HG02678 (cell line): ENCODE measurements at regions not wholly inside any gene's neighbourhood (a gene's known extent, or its start where the extent isn't known, plus 50 kb on each side); places are given as distances from the start of the nearest gene placed in this dataset.
"Not testable (repeated sequence)": the region's sequence is repeated elsewhere in the genome, so short reads cannot be mapped to it uniquely, and the experiment has no call there.

Source experiments
- ATAC-seq: cut with Tn5 transposase; IDR thresholded peaks from one replicate; pipeline ENCODE4 v1.9.1; 2021; ENCODE audit warnings: mild to moderate bottlenecking, moderate library complexity; ENCODE audit not compliant: unreplicated experiment

DNA sequence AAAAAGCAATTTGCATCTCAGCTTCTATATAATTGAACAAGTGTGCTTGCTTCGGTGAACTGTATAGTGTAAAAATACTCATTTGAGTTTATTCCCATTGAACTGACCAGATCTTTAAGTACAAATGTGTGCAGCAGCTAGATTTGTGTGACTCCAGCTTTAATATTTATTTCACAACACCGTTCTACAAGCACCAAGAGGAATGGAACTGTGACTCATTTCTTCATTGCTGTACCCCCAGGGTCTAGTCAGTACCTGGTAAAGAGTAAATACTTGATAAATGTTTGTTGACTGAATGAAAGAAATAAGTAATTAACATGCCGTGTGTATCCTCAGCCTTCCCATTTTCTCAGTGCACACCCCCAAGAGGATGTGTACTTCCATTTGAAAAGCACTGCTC lies 464.8 kb downstream of the CBLN4 start:
- ATAC-seq = no peak

DNA sequence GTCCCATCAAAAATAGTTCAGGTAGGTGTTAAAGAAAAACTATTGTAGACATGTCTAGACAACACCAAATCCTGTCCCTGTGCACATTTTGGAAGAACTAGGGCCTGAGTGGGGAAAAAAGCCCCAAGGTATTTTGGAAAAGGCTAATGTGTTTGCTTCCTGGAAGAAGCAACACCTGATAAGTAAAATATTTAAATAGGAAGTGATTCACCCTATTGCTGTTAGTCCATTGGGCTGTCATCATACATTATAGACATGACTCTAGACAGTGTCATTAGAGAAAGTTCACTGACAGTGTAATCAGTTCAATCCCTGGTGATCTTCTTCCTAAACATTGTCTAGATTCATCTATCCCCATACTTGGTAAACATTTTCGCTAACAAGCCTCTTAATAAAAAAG lies 465.3 kb downstream of the CBLN4 start:
- ATAC-seq = no peak

DNA sequence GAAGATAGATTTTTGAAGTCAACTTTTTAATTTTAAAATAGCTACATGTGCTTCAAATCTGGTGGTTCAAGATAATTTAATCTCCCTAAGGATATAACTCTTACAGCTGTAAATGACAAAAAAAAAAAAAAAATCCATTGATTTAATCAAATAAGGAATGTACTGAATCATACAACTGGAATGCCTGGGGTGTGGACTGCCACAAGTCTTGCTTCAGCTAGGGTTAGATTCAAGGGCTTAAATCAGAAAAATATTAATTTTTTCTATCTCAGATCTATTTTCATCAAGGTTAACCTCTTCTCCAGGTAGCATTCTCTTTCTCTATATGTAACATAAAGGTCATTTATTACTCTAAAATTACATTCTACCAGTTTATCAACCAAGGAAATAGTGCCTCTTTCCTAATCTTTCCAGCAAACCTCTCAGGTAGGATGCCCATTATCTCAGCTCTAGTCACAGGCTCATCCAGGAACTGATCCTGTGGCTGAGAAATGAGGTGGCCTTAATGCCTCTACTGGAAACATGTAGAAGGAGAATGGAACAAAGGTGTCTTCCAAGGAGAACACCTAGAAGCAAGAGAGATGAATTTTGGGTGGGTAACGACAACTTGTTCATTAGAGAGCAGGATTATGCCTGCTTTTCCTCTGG lies 466.9 kb downstream of the CBLN4 start:
- ATAC-seq = no peak

- no peak for ATAC-seq
These were observed 470.0 kb downstream of the CBLN4 start for GRCh38 chr20:55535366-55535765.

DNA sequence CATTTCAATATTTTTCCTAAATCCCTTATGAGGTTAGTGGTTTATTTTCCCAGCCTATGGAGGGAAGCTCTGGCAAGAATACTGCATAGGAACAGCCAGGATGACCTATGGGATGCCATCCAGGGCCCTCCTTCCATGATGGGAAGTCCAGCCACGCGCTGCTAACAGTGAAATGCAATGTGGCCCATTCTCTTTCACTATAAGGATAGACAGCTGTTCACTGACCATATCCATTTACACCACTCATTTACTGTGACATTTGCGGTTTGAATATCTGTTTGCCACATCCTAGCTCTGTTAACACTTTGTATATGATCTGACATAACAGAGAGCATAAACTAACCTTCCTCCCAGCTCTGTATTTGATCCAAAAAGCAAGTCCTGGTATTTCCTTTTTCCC lies 471.7 kb downstream of the CBLN4 start:
- ATAC-seq = no peak

GRCh38 chr20:55530763-55531162 lies 474.6 kb downstream of the CBLN4 start:
- ATAC-seq = no peak

DNA sequence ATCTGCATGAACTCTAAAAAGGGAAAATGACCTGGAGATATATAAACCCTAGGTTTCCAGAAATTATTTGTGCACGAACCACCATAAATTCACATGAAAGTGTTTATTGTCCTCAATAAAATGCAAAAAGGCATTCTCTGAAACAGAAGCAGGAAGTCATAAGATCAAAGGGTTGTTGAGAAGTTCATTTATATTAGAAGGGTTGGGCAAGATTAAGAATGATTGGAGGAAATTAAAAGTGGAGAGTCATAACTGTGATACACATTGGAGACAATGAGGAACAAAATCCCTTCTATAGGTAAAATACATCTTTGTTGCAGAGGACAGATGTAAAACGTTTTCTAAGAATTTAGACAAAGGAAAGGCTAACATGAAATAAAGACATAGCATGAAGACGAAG lies 476.8 kb downstream of the CBLN4 start:
- ATAC-seq = no peak

DNA sequence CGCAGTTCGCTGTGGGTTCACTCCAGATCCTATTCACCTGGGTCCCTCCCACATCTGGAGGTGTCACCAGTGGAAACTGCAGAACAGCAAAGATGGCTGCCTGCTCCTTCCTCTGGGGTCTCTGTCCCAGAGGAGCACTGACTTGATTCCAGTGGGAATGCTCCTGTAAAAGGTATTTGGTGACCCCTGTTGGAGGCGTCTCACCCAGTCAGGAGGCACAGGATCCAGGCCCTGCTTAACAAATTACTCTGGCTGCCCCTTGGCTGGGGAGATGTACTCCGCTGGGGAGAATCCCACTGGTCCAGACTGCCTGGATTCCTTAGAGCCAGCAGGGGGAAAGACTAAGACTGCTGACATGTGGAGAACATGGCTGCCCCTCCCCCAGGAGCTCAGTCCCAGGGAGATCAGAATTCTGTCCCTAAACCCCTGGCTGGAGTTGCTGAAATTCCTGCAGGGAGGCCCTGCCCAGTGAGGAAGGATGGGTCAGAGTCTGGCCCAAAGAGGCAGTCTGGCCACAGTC lies 483.0 kb downstream of the CBLN4 start:
- no peak for ATAC-seq

- not testable (repeated sequence) for ATAC-seq
These were observed 487.7 kb downstream of the CBLN4 start for GRCh38 chr20:55517584-55517983.

- no peak for ATAC-seq
These were observed 489.5 kb downstream of the CBLN4 start for GRCh38 chr20:55515832-55516231.

DNA sequence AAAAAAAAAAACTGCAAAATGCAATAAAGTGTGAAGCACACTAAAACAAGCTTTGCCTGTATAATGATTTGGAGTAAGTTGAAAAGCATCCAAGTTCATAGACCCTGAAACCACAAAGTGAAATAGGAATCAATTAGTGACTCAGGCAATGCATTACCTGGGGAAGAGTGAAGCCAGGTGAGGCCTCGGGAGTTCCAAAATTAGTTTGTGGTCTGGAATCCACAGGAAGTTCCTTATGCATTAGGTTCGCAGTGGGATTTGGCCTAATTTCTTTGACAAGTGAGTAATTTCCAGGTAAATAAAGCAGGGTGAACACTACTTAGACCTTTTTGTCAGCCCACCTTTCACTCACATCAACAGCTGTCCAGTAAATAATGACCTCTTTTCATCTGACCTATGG lies 490.8 kb downstream of the CBLN4 start:
- ATAC-seq = no peak

DNA sequence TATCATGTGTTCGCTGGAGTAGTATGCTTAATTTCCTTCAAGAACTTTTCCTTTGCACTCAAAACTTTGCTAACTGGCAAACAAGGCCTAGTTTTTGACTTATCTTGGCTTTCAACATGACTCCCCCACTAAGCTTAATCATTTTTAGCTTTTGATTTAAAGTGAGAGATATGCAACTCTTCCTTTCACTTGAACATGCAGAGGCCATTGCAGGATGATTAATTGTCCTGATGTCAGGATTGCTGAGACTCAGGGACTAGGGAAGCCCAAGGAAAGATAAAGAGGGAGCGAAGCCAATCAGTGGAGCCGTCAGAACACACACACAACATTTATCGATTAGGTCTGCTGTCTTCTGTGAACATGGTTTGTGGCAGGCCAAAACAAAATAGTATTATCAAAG lies 491.4 kb downstream of the CBLN4 start:
- no peak for ATAC-seq

DNA sequence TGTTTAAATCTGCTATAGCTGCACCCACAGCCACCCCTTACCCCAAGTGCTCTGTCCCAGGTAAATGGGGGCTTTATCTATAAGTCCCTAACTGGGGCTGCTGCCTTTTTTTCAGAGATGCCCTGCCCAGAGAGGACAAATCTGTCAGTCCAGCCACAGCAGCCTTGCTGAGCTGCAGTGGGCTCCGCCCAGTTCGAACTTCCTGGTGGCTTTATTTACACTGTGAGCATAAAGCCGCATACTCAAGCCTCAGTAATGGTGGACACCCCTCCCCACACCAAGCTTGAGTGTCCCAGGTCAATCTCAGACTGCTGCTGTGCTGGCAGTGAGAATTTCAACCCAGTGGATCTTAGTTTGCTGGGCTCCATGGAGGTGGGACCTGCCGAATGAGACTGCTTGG lies 505.2 kb downstream of the CBLN4 start:
- no peak for ATAC-seq

- no peak for ATAC-seq
These were observed 516.7 kb downstream of the CBLN4 start for GRCh38 chr20:55488593-55488992.

DNA sequence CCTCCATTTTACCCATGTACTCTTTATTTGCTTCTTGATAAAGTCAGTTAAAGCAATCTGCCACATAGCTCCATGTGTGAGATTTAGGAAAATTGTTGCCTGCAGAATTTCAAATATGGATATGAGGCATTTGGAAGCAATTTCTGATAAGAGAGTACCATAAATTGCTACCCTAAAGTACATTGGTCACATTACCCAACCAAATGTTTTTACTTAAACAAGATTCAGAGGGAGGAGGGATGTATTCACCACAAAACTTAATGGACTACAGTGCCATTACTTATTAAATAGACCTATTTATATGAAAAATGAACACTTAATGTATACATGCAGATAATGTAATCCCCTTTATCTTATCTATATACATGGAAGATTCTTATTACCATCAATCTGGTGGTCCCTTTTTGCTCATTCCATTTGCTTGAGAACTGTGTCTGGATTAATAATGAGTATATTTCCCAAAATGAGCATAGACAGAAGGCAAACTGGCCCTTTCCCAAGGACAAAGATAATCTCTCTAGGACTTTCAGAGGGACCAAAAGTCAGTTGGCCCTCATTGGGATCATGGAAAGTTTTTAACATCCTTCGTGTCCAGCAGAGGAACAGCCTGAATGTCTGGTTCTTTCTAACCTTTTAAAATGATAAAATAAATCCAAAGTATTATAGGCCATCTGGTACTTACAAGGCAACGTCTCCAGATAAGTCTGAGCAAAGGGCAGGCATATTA lies 526.4 kb downstream of the CBLN4 start:
- no peak for ATAC-seq

DNA sequence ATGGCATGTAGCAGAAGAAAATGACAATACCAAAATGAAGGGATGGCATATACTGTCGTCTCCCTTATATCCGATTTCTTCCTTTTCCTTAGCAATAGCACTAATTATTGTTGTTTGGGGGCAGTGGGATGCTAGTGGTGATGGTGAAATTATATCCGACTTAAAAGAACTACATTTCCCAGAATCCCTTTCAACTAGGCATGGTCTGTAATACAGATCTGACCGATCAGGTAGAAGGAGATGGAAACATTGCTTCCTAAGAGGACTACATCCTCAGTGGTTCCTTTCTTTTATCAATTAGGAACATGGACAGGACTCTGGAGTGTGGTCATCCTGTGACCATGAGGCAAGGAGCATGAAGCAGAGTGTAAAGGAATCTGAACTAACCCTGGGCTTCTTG lies 532.6 kb downstream of the CBLN4 start:
- no peak for ATAC-seq

DNA sequence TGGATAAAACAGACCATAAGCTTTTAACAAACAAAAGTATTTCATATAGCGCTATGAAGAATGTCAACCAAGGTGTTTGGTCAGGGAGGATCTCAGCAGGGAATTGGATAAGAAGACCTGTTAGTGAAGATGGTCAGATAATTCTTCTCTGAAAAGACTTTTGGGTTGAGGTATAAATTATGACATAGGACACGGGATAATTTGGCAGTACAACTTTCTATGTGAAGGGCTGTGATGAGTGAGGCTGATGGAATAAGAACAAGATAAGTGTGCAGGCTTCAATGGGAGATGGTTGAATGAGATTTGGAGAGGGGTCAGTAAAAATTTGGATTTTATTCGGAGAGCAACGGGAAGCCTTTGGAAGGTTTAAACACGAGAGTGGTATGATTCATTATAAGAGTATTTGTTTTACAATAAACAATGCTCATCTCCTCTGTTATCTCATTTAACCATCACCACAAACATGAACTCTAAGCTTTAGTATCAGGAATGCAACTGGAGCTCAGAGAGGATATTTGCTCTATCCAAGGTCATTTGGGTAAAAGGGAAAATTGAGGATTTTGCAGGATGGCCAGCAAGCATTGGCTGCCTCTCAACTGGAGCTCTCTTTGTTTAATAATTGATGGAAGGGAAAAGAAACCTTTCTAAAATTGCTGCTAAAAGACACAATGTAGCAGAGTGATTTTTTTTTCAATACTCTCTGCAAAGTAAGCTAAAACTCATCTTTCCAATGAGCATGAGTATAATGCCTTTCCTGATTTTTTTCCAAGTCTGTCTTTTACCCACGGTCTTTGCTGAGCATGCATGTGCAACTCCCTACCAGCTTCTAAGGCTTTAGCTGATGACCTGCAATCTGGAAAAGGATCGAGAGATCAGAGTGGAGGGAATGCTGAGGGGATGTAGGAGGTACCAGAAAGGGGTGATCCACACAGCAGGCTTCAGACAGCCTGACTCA lies 534.0 kb downstream of the CBLN4 start:
- ATAC-seq = no peak

DNA sequence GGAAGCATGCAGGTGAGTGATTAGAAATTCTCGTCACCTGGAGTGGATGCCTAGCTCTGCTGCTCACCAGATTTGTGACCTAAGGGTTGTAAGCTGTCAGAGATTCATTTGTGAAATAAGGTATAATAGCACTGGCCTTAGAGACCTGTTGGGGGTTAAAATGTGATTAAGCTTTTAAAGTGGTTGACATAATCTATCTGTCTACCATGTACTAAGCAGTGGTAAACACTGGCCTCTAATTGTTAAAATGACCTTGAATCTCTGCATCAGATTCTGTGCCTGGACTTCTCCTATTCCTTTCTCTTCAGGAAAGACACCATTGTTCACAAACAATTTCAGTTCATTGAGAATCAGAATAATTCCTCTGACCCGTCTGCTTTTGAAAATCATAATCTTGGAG lies 536.2 kb downstream of the CBLN4 start:
- ATAC-seq = no peak

- ATAC-seq = no peak
These were observed 543.8 kb downstream of the CBLN4 start for GRCh38 chr20:55461519-55461918.

DNA sequence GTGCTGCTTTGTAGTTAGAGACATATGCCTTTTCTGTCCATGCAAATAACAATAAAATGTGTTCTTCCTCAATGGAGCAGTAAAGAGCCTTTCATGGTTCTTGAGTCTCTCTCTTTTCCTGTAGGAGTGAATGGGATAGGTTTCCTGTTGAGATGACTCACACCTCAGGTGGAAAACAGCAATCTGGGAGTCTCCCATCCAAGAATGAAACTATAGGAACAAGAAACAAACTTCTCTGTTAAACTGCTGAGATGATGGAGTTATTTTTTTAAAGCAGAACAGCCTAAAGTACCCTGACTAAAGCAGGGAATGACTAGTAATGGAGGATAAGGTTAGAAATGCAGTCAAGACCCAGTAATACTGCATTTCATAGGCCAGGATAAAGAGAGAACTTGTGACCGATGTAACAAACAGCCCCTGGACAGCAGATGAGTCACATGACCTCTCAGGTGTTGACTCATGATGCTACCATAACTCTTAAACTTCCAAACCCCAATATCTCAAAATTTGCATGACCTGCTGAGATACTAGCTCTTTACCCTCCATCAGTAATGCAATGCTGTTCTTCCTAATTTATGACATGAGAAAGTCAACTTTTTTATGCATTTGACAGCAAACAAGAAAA lies 548.9 kb downstream of the CBLN4 start:
- ATAC-seq = no peak

DNA sequence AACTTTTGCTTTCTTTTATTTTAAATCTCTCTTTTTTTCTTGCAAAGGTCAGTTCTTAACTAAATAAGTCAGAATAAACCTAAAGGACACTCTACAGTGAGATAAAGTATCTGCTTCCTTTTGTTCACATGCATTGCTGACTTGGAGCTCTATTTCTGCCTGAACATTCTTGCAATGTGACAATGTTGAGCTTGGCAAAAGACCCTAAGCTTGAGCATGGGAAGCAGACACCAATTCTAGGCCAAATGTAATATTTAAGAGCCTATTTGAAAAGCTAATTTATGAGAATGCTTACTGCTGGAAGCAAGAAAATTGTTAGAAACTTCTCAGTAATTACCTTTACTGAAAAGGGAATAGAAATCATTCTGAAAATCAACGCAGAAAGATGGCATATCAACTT lies 556.2 kb downstream of the CBLN4 start:
- no peak for ATAC-seq
